HG02840 (cell line): ENCODE measurements at regions not wholly inside any gene's neighbourhood (a gene's known extent, or its start where the extent isn't known, plus 50 kb on each side); places are given as distances from the start of the nearest gene placed in this dataset.

ENCODE experiments used
- ATAC-seq: cut with Tn5 transposase; IDR thresholded peaks from one replicate; pipeline ENCODE4 v1.9.1; 2021; ENCODE audit warnings: mild to moderate bottlenecking, moderate library complexity, moderate number of reproducible peaks; ENCODE audit not compliant: unreplicated experiment, low FRiP score

DNA sequence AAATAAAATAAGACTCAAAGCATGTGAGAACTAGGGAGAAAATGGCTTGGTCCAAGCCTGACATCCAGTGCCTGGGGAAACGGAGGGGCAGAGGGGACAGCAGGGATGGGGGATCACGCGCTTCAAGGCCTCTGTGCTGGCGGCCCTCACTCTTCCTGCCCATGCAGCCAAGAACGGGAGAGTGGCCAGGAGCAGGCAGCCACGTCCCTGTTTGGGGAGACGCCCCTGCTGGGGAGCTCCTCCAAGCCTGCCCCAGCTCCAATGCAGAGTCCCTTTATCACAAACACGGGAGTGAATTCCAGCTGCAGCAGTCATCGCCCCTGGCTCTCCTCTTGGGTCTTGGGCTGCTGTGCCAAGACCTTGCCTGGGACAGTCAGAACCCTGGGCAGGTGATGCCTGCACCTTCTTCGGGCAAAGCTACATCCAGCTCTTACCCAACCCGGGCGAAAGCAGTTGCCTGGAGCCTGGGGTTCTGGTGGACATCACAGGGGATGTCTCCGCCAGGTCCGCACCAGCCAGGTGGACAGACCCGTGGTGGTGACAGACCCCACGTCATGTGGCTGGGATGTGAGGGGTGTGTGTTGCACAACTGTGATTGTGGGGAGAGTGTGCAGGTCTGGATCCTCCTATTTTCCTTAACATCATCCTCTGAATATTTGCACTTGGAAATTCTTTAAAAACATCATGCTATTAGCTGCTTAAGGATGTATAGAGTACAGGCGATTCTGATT, 1391.3 kb downstream of the BRD1 start:
- ATAC-seq, result no peak

DNA sequence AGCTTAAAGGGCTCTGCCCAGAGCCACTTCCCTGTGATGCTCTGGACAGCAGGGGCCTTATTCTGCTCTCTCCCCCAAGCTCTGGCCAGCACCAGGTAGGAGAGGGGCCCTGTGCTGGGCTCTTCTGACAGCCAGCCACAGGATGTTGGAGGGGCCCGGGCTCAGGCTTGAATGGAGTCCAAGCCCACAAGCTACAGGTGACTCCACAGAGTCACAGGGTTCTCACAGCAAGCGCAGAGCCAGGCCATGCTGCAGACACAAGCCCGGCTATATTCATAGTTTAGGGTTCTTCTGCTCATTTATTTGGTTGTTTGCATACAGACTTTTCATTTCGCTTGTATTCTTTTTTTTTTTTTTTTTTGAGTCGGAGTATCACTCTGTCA, 1392.8 kb downstream of the BRD1 start:
- no peak for ATAC-seq

DNA sequence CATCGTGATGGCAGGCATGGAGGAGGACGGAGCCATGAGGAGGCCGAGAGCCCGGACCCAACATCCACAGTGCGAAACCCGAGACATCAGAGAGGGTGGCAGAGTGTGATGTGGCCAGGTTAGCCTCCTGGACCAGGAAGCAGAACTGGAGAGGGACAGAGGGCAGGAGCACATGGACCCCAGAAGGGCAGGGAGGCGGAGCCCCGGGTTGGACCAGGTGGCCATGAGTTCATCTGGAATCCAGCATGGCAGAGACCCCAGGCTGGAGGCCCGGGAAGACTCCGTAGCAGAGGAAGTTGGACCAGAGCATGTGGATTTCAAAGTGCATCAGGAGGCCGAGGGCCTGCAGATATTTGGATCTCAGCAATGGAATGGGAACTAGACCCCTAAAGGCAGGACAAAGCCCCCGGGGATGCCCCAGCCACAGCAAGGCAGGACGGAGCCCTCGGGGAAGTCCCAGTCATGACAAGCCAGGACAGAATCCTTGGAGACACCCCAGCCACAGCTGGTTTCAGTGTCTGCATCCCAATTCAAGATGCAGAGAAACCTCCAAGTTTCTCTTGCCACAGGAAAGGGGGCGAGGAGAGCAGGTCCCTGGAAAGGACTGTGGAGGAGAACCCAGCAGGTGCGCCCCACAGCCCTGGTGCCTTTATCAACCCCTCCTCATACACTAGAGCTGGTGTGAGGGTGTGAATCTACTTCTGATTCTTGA, 1393.4 kb downstream of the BRD1 start:
- ATAC-seq, result no peak

DNA sequence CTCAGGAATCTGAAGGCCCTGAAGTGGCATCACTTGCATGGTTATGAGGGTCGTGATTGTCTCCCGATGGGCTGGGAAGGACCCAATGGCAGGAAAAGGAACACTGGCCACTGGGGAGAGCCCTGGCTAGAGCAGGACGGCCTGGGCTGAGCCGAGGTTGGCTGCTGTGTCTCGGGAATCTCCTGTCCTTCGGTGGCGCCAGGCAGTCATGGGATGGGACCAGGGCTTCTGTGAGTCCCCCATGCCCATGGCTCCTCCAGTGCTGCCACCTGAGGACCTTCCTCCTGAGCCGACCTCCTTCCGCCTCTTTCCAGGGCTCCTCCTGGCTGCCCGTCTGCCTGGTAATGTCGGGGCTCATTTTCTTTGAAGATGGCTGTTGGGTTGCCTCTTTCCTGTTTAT, 1394.0 kb downstream of the BRD1 start:
- ATAC-seq, result no peak

DNA sequence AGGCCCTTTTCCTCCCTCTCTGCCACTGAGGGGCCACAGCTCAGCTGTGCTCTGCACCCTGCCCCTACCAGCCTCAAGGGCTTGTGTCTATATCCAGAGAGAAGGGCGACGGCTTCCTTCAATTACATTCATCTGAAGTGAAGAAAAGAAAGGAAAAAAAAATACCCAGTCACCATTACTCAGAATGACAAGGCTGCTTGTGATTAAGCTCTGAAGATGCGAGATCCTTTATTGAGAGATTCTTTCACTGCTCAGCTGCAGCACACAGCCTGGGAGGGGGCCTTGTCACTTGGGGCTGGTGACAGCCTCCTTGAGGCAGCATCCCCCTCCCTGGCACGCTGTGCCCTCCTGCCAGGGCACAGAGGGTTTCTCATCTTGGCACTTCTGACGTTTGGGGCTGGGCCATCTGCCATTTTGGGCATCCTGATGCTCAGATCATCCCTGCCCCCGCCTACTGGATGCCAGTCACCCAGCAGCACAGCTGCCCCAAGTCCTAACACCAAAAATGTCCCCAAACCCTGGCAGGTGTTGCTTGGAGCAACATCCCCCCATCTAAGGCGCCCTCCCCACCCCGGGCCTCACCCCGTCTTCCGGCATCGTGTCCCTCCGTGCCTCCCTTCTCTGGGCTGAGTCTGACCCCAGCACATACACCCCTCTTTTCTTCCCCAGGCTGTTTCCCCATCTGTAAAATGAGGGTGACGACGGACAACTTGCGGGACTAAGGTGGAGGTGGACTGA, 1394.7 kb downstream of the BRD1 start:
- no peak for ATAC-seq

DNA sequence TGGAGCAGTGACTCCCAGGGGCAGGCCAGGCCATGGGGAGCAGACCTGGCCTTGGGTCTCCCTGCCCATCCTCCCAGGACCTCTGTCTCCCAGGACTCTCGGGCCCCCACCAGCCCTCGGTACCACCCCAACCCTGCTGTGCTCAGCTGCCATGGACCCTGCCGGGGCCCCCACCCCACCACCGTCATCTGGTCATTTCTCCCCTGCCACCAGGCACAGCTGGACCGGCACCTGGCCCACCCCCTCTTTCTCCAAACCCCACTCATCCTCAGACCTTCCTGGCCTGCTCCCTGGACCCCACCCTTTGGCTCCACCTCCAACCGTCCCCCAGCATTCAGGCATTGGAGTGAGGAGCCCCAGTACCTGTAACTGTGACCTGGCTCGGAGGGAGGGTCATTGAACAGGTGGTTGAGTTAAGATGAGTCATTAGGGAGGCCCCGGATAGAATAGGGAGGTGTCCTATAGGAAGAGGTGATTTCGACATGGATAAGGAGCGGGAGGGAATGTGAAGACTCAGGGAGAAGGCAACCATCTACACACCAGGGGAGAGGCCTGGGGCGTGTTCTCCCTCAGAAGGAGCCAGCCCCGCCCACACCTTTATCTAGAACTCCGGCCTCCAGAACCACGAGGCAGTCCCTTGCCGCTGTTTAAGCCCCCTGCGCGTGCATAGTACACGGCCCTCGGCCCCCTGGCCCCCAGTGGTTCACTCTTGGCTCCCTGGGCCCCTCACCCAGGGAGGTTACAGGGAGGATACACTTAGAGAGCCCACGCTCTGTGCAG, 1395.9 kb downstream of the BRD1 start:
- ATAC-seq, result no peak

DNA sequence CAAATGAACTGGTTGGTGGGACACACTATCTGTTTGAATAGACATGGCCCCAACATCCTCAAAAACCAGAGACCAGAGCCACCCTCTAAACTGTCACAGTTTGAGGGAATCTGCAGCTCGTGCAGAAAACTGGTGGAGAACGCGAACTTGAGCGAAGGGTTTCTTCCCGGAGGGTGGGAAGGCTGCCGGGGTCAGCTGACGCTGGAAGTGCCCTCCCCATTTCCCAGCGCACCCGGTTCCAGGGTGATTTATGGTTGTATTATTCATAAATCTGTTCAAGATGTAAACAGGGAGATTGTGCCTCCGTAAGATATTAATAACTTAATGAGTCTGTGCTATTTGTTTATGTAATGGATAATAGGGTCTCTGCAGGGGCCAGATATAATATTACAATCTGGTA, 1396.7 kb downstream of the BRD1 start:
- no peak for ATAC-seq

GRCh38 chr22:48429446-48430020, 1398.1 kb downstream of the BRD1 start:
- ATAC-seq, result no peak

DNA sequence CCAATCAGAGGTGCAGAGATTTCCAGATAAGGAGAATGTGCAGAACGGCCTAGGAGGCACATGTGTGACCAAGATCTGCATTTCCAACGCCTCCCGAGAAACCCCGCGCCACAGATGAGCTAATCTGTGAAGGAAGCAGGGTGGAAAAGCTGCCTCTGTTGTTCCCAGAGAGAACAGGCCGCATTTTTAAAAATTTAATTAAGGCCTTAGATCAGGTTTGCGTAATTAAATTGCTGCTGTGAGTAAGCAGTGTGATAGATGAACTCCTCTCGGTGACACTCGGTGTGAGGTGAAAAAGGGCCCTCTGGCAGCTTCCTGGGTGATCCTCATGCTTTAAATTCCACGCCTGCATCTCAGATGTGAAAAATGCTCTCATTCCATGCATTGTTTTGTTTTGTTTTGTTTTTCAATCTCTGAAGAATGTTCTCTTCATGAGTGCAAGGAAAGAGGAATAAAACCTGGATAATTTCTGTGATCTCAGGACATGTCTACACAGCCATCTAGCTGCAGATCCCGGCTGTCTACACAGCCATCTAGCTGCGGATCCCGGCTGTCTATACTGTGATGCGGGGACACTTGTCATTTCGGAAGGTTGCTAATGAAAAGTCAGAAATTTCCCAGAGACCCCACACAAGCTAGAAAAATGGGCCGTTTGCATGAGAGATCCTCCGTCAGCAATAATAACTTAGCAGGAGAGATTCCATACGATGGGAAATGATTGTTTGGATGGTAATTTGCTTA, 1398.9 kb downstream of the BRD1 start:
- ATAC-seq, result no peak

DNA sequence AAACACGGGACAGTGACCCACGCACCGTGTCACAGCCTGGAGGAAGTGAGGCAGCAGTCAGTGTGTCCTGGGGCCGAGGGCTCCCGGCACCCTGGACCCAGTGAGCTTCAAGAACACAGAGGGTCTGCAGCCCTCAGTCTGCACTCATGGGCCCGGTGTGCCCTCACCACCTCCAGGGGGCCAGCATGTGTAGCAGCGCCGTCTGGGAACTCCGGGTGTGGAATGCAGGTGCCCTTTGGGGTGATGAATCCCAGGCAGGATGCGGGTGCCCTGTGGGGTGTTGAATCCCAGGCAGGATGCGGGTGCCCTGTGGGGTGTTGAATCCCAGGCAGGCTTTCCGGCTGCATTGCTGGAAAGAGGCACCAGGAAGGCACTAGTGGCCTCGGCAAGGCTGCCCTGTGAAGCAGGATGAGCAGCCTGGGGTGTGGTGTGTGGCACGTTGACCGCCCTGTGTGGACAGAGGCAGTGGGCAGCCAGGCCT, 1399.9 kb downstream of the BRD1 start:
- ATAC-seq, result no peak

- ATAC-seq, result no peak
Observed at GRCh38 chr22:48426466-48427380, 1401.0 kb downstream of the BRD1 start.

- no peak for ATAC-seq
Observed at GRCh38 chr22:48425641-48426040, 1402.0 kb downstream of the BRD1 start.

- ATAC-seq, result no peak
Observed at GRCh38 chr22:48425091-48425506, 1402.6 kb downstream of the BRD1 start.

- ATAC-seq, result no peak
Observed at GRCh38 chr22:48424661-48425060, 1403.0 kb downstream of the BRD1 start.

- ATAC-seq, result no peak
Observed at GRCh38 chr22:48424201-48424627, 1403.5 kb downstream of the BRD1 start.

DNA sequence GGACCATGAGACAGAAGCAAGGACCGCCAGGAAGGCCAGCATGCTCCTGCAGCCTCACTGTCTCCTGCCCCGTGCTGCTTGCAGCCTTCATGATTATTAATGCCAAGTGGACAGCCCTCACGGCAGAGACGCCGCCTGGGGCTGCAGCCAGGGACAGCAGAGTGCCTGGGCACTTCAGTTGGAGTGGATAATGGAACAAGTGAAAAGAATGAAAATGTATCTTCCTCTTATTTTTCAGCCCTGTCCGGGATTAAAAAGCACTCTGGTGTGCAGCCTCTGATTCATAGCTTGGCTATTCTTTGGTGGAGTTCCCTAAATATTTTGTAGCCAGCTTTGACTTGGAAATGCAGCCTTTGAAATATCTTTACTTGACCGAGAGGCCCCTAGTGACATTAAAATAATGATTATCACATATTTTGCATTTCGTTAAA, 1404.2 kb downstream of the BRD1 start:
- ATAC-seq, result no peak

DNA sequence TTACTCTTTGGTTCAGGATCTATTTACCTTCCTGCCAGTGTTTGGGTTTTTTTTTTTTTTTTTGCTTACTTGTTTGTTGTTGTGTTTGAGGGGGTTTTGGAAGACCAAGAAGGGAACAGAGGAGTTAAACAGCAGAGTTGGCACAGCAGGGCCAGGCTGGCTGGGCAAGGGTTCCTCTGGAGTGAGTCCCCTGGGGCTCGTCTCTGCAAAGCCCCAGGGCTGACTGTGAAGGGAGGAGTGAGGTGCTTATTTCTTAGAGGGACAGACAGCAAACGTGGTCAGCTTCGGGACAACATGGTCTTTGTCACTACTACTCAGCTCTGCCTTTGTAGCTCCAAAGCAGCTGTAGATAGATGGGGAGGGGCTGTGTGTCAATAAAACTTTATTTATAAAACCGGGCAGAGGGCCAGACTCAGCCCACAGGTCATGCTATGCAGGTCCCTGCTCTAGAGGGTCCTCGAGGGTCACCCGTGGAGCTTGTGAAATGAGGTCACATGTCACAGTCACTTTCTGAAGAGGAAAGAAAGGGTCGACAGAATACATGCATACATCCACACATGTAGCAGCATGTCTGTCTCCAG, 1404.7 kb downstream of the BRD1 start:
- ATAC-seq, result no peak

DNA sequence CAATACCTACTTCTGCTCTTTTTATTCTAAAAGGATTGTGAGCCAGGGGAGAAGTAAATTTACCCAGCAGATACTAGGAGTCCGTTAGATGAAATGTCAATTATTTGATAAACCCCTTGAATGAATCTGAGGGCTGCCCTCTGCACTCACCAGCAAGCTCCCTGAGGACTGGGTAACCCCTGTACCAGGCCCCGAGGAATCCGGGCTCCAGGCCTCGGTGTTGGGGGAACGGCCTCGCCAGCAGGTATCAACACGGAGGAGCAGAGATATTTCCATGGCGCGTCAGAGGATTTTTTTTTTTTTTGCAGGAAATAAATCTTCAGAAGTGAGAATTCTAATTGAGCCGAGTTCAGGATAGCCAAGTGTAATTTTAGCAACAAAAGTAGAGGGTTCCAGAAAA, 1408.8 kb downstream of the BRD1 start:
- no peak for ATAC-seq
